ENCODE measurements at regions not wholly inside any gene's neighbourhood (a gene's known extent, or its start where the extent isn't known, plus 50 kb on each side); places are given as distances from the start of the nearest gene placed in this dataset.
"Not testable (repeated sequence)": the region's sequence is repeated elsewhere in the genome, so short reads cannot be mapped to it uniquely, and the experiment has no call there.

- not testable (repeated sequence) for TF ChIP-seq CTCF (conservative IDR thresholded peaks at IDR 0.05 in 1 of 2, IDR thresholded peaks at IDR 0.05 in 1 of 2; ENCODE audit: low read depth in 1 of 2, low read length in 2 of 2); EZH2 (IDR thresholded peaks at IDR 0.05; ENCODE audit: low read length, missing control alignments)
Measured at GRCh38 chr3:153642576-153642975, 478.6 kb upstream of the ARHGEF26 start.

Measured in fibroblast of lung (primary cell).